Transverse colon (tissue), 4 donors: ENCODE measurements at regions not wholly inside any gene's neighbourhood (a gene's known extent, or its start where the extent isn't known, plus 50 kb on each side); places are given as distances from the start of the nearest gene placed in this dataset.

Source experiments
- DNase-seq: peaks from one replicate; pipeline ENCODE4 v3.0.0-alpha.2; 2019
- H3K27ac ChIP-seq, 4 donors: fragments of 200-600 bp; sonication (generic); 2 replicates each; pipeline ENCODE4 v1.5.1; 2016 to 2018; ENCODE audit warnings: inconsistent platforms in 4 of 4
- H3K27me3 ChIP-seq: fragments of 200-600 bp; sonication (generic); 2 replicates; pipeline ENCODE4 v1.5.1; 2017; ENCODE audit warnings: inconsistent platforms
- H3K36me3 ChIP-seq, 4 donors: fragments of 200-600 bp; sonication (generic); 2 replicates each; pipeline ENCODE4 v1.5.1; 2017 to 2019; ENCODE audit warnings: inconsistent platforms in 4 of 4
- H3K4me1 ChIP-seq, 4 donors: fragments of 200-600 bp; sonication (generic); 2 replicates each; pipeline ENCODE4 v1.5.1; 2017 to 2020; ENCODE audit warnings: inconsistent platforms in 4 of 4
- H3K4me3 ChIP-seq, 4 donors: fragments of 200-600 bp; sonication (generic); 1 replicate in 1 of 4; 2 replicates in 3 of 4; pipeline versions ENCODE4 v1.5.1 to v1.6.1; 2017 to 2019; ENCODE audit warnings: inconsistent platforms in 4 of 4
- H3K9me3 ChIP-seq, 2 donors: fragments of 200-600 bp; sonication (generic); 2 replicates each; pipeline ENCODE4 v1.5.1; 2017 to 2019; ENCODE audit warnings: inconsistent platforms in 2 of 2
- EP300 ChIP-seq: sonication (generic); formaldehyde crosslinking; IDR thresholded peaks from one replicate; pipeline ENCODE4 v1.6.1; 2017; ENCODE audit warnings: antibody characterized with exemption, low read depth
- POLR2A ChIP-seq: fragments of 450-650 bp; IDR thresholded peaks from one replicate; pipeline ENCODE4 v1.6.1; 2016; ENCODE audit warnings: antibody characterized with exemption, mild to moderate bottlenecking, moderate library complexity
- POLR2AphosphoS5 ChIP-seq, 3 donors: sonication (generic); formaldehyde crosslinking; IDR thresholded peaks; one replicate each; pipeline ENCODE4 v1.6.1; 2016; ENCODE audit warnings: antibody characterized with exemption in 3 of 3
- WGBS, 2 donors: methylation state at CpG; one replicate each; pipeline ENCODE4 v1.1.5; 2018; ENCODE audit warnings: low coverage in 1 of 2; 5-methylcytosine and 5-hydroxymethylcytosine counted together
- in situ Hi-C, 4 donors: fragments of 200-750 bp; cut with MboI; loops; one replicate each; pipeline versions ENCODE4 v1.15.0 to v1.15.1; 2017; ENCODE audit warnings: low sequenced_read_pairs in 3 of 4, low pct_ligation_motif_present in 1 of 4, low pct_unique_long_range_greater_than_20kb in 1 of 4
- intact Hi-C: fragments of 100-400 bp; cut with DNase I; formaldehyde crosslinking; loops from one replicate; pipeline ENCODE4 v1.15.1; 2023; ENCODE audit warnings: low total_unique reads
- TF ChIP-seq, protein P1 (sequence below), 5 experiments: fragments of 200-600 bp in 3 of 5; fragments of 450-650 bp in 2 of 5; sonication (generic) in 3 of 5; IDR thresholded peaks; 1 replicate in 2 of 5; 2 replicates in 3 of 5; pipeline ENCODE4 v1.5.1; 2016 to 2017; ENCODE audit warnings: antibody characterized with exemption in 5 of 5, inconsistent platforms in 3 of 5, mild to moderate bottlenecking in 2 of 5, moderate library complexity in 1 of 5

DNA sequence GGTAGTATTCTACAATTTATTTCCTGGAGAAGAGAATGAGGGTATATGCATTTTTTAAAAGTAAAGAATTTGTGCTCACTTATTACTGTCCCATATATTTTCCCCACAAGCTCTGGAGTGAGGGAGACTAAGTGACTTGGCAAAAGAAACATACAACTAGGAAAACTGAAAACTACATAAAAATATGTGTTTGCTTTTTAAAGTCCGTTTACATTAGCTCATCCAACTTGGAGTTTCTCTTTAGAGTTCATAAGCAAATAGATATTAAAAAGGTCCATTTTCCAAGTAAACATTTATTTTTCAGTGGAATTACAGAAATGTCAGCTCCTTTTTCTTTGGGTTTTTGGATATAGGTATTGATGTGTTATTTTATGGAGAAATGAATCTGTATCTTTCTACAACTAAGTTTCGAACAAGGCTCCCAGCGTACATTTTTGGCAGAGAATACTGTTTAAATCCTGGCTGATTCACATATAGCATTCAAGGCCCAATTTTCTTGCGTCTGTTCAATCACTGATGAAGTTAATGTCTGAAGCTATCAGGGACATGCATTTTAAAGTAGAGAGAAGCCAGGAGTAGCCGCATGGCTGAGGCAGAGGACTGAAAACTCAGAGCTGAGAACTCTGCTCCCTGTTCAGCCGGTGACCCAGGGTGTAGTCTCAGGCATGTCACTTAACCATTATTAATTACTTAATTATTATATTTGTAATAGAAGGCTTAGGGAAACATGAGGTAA lies 729.4 kb downstream of the EFNB2 start:
- intact Hi-C loops = no loop called here
- in situ Hi-C loops = loop anchor here in 1 of 4 donors (10.0 kb wide), 1 partner anchor 61 kb away; no protein-coding TSS in a partner anchor
- Histone ChIP-seq H3K4me3 (no peak overlapping the region), H3K27me3 (no peaks in the 10 kb centered on the region), H3K4me1 (no peaks in the 10 kb centered on the region), H3K9me3 (no peaks in the 10 kb centered on the region), H3K27ac (no peak overlapping the region), H3K36me3 (no peaks in the 10 kb centered on the region)
- 57 to 66% methylated on average over 4 to 6 of the region's 6 CpGs for WGBS, 2 donors
- no peak for DNase-seq
- TF ChIP-seq EP300 (no peak), POLR2A (no peak), POLR2AphosphoS5 (IDR thresholded peaks at IDR 0.05) (no peak)
- TF ChIP-seq, protein P1, sequence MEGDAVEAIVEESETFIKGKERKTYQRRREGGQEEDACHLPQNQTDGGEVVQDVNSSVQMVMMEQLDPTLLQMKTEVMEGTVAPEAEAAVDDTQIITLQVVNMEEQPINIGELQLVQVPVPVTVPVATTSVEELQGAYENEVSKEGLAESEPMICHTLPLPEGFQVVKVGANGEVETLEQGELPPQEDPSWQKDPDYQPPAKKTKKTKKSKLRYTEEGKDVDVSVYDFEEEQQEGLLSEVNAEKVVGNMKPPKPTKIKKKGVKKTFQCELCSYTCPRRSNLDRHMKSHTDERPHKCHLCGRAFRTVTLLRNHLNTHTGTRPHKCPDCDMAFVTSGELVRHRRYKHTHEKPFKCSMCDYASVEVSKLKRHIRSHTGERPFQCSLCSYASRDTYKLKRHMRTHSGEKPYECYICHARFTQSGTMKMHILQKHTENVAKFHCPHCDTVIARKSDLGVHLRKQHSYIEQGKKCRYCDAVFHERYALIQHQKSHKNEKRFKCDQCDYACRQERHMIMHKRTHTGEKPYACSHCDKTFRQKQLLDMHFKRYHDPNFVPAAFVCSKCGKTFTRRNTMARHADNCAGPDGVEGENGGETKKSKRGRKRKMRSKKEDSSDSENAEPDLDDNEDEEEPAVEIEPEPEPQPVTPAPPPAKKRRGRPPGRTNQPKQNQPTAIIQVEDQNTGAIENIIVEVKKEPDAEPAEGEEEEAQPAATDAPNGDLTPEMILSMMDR (IDR thresholded peaks at IDR 0.05) = no peak

DNA sequence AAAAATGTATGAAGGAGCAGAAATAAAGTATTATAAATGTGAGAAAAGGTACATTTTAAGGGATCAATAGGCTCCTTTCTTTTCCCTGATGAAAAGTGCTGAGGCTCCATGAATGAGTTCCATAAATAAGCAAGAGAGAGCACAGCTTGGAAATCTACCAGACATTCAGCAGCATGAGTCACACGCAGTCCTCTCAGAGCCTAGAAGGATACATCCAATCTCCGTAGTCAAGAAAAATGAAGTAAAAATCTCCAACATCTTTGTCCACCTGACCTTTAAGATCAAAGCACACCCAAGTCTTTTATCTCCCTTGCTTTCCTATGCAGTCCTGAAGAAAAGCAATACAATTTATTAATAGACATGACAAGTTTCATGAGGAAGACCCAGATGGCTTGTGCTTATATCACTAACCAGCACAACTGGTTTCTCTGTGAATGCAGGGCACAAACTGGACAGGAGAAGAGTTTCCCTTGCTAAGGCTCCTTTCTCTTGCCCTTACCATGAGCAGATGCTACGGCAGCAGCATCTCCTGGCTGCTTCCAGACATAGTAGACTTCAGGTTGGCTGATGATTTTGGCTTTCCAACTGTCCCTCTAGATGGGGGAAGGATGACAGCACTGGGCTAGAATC lies 730.8 kb downstream of the EFNB2 start:
- intact Hi-C loops = no loop called here

DNA sequence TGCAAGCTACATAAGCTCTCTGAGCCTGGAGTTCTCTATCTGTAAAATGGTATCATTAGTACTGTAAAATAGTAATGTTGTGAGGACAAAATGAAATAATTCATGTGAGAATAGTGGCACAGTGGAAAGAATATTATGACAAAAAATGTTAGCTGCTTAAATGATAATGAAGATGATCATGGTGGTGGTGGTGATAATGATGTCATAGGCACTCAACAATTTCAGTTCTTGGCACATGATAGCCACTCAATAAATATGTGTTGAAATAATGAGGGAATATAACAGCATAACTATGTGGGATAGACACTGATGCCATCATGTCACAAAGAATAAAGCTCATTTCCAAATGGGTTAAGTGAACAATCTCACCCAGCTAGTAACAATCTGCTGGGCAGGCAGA lies 736.3 kb downstream of the EFNB2 start:
- TF ChIP-seq POLR2AphosphoS5 (IDR thresholded peaks at IDR 0.05) = no peak
- no peak for TF ChIP-seq POLR2A
- TF ChIP-seq, protein P1 (IDR thresholded peaks at IDR 0.05) = no peak
- Histone ChIP-seq H3K27me3 (no peaks in the 10 kb centered on the region), H3K27ac (no peak overlapping the region), H3K36me3 (no peaks in the 10 kb centered on the region), H3K4me3 (no peak overlapping the region), H3K4me1 (no peaks in the 10 kb centered on the region), H3K9me3 (no peaks in the 10 kb centered on the region)
- DNase-seq = no peak
- intact Hi-C loops = no loop called here
- in situ Hi-C loops = no loop called here

More for the DNA sequence above, 730.8 kb downstream of the EFNB2 start:
- TF ChIP-seq, protein P1 (IDR thresholded peaks at IDR 0.05) = no peak
- no peak for TF ChIP-seq POLR2AphosphoS5 (IDR thresholded peaks at IDR 0.05)
- no peak for TF ChIP-seq EP300
- TF ChIP-seq POLR2A = no peak
- H3K4me1 ChIP-seq = no peaks in the 10 kb centered on the region
- 60 to 80% methylated on average over 3 of the region's 3 CpGs for WGBS, 2 donors
- no peaks in the 10 kb centered on the region for H3K36me3 ChIP-seq
- no peaks in the 10 kb centered on the region for H3K27me3 ChIP-seq
- no peak overlapping the region for H3K27ac ChIP-seq
- no peak overlapping the region for H3K4me3 ChIP-seq
- in situ Hi-C loops = loop anchor here in 1 of 4 donors (10.0 kb wide), 1 partner anchor 60 kb away; no protein-coding TSS in a partner anchor
- no peaks in the 10 kb centered on the region for H3K9me3 ChIP-seq
- no peak for DNase-seq

DNA sequence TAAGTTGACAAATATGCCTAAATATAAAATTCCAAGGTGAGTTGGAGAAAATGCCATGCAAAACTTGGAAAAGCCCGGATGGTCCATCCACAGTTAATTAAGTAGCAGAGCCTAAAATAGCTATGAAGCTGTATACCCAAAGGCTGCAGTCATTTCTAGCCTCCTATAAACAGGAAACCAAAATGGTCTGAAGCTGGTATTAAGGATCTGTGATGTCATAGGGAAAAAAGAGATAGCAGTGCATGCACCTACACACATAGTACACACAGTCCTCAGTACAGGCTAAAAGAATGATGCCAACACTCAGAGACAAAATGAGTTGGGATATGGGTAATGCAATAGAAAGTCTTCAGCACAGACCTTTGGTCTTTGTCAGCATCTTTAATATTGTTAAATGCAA lies 736.9 kb downstream of the EFNB2 start:
- Histone ChIP-seq H3K36me3 (no peaks in the 10 kb centered on the region), H3K9me3 (no peaks in the 10 kb centered on the region), H3K27me3 (no peaks in the 10 kb centered on the region), H3K4me3 (no peak overlapping the region), H3K27ac (no peak overlapping the region), H3K4me1 (no peaks in the 10 kb centered on the region)
- in situ Hi-C loops (no loop called here), intact Hi-C loops (no loop called here)
- DNase-seq = no peak
- TF ChIP-seq POLR2A (no peak), EP300 (no peak), POLR2AphosphoS5 (IDR thresholded peaks at IDR 0.05) (no peak)
- TF ChIP-seq, protein P1 (IDR thresholded peaks at IDR 0.05) = no peak
- 0 to 46% methylated on average over 1 of the region's 1 CpG for WGBS, 2 donors
